Ishikawa (cell line): ENCODE measurements at regions not wholly inside any gene's neighbourhood (a gene's known extent, or its start where the extent isn't known, plus 50 kb on each side); places are given as distances from the start of the nearest gene placed in this dataset.

ENCODE experiments used
- CEBPB ChIP-seq: IDR thresholded peaks from 2 replicates; pipeline ENCODE4 v1.6.1; 2012
- CREB1 ChIP-seq: IDR thresholded peaks from 2 replicates; pipeline ENCODE4 v1.6.1; 2012; ENCODE audit warnings: low read depth
- EGR1 ChIP-seq: IDR thresholded peaks from 2 replicates; pipeline ENCODE4 v1.6.1; 2012
- EP300 ChIP-seq: IDR thresholded peaks from 2 replicates; pipeline ENCODE4 v1.6.1; 2012; ENCODE audit warnings: borderline replicate concordance
- FOXM1 ChIP-seq: IDR thresholded peaks from 2 replicates; pipeline ENCODE4 v1.6.1; 2012; ENCODE audit warnings: low read depth, borderline replicate concordance
- MAX ChIP-seq: IDR thresholded peaks from 2 replicates; pipeline ENCODE4 v1.6.1; 2012
- NFIC ChIP-seq: IDR thresholded peaks from 2 replicates; pipeline ENCODE4 v1.6.1; 2012
- RAD21 ChIP-seq: IDR thresholded peaks from 2 replicates; pipeline ENCODE4 v1.6.1; 2012; ENCODE audit warnings: low read depth
- TAF1 ChIP-seq: IDR thresholded peaks from 2 replicates; pipeline ENCODE4 v1.6.1; 2012; ENCODE audit warnings: low read depth, mild to moderate bottlenecking
- TCF12 ChIP-seq: IDR thresholded peaks from 2 replicates; pipeline ENCODE4 v1.6.1; 2012; ENCODE audit warnings: low read depth
- TEAD4 ChIP-seq: IDR thresholded peaks from 2 replicates; pipeline ENCODE4 v1.6.1; 2012
- USF1 ChIP-seq: IDR thresholded peaks from 2 replicates; pipeline ENCODE4 v1.6.1; 2012
- YY1 ChIP-seq: IDR thresholded peaks from 2 replicates; pipeline ENCODE4 v1.6.1; 2012; ENCODE audit warnings: low read depth
- ZBTB7A ChIP-seq: IDR thresholded peaks from 2 replicates; pipeline ENCODE4 v1.6.1; 2012; ENCODE audit warnings: low read depth
- TF ChIP-seq, protein P1 (sequence below): IDR thresholded peaks from 2 replicates; pipeline ENCODE4 v1.6.1; 2012; ENCODE audit warnings: low read depth, mild to moderate bottlenecking

GRCh38 chr2:142586693-142587580 lies 290.5 kb upstream of the KYNU start:
- TF ChIP-seq NFIC, result no peak
- TF ChIP-seq EP300, result no peak
- no peak for TF ChIP-seq CREB1
- no peak for TF ChIP-seq ZBTB7A
- TF ChIP-seq YY1, result no peak
- no peak for TF ChIP-seq RAD21

- TF ChIP-seq RAD21, result no peak
- TF ChIP-seq, protein P1, sequence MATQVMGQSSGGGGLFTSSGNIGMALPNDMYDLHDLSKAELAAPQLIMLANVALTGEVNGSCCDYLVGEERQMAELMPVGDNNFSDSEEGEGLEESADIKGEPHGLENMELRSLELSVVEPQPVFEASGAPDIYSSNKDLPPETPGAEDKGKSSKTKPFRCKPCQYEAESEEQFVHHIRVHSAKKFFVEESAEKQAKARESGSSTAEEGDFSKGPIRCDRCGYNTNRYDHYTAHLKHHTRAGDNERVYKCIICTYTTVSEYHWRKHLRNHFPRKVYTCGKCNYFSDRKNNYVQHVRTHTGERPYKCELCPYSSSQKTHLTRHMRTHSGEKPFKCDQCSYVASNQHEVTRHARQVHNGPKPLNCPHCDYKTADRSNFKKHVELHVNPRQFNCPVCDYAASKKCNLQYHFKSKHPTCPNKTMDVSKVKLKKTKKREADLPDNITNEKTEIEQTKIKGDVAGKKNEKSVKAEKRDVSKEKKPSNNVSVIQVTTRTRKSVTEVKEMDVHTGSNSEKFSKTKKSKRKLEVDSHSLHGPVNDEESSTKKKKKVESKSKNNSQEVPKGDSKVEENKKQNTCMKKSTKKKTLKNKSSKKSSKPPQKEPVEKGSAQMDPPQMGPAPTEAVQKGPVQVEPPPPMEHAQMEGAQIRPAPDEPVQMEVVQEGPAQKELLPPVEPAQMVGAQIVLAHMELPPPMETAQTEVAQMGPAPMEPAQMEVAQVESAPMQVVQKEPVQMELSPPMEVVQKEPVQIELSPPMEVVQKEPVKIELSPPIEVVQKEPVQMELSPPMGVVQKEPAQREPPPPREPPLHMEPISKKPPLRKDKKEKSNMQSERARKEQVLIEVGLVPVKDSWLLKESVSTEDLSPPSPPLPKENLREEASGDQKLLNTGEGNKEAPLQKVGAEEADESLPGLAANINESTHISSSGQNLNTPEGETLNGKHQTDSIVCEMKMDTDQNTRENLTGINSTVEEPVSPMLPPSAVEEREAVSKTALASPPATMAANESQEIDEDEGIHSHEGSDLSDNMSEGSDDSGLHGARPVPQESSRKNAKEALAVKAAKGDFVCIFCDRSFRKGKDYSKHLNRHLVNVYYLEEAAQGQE, result no peak
- no peak for TF ChIP-seq TEAD4
- TF ChIP-seq EGR1, result no peak
Observed at GRCh38 chr2:142585785-142586184, 291.7 kb upstream of the KYNU start.

DNA sequence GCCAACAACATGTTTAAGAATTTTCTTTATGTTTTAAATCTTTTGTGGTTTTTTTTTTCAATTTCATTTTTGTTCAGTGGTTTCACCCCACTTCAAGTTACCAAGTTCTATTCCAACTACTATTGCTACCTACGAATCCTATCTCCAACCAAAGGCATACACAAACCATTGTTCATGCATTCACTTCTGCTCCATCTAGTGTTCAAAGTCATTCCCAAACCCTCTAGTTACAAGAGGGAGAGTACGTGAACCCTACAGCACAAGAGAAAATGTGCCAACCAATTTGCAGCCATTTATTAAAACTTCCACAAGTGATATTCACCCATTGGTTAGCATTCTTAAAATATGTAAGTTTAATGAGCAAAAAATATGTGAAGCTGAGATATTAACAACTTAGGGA lies 295.1 kb upstream of the KYNU start:
- TF ChIP-seq CEBPB (no peak), ZBTB7A (no peak)

DNA sequence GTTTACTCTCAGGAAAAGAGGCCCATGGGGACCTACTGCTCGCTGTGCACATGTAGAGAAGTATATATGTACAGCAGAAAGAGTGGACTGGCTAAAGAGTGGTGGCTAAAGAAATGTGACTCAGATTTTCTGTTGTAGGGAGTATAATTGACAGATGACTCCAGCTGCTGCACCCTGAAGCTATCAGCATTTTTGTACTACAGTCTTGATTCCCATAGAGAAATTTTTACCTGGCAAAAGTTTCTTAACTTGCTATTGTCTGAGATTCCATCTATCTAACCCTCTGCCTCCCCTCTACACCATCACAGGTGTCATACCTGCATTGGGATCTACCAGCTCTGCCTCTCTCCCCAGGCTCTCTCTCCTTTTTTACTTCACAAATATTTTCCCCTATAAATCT lies 296.0 kb upstream of the KYNU start:
- TF ChIP-seq RAD21 (no peak), USF1 (no peak), FOXM1 (no peak), ZBTB7A (no peak)
- TF ChIP-seq, protein P1, result no peak

DNA sequence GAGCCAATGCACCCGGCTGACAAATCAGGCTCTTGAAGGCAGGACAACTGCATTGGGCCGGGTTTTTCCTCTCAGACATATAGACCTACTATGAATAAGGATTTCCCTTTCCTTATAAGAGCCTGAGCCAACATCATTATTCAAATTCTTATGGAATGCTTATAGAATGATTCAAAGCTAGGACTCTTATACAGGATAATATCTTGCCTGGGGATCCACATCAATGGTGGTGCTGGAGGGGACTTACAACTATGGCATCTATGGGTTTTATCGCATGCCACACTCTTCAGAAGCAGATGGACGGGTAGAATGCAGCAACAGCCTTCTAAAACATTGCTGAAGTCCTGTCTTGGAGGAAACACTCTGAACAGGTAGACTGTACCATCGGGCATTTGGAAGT lies 296.8 kb upstream of the KYNU start:
- TF ChIP-seq FOXM1 (no peak), NFIC (no peak), EGR1 (no peak), TAF1 (no peak), TCF12 (no peak), TEAD4 (no peak), USF1 (no peak), MAX (no peak), CREB1 (no peak)

DNA sequence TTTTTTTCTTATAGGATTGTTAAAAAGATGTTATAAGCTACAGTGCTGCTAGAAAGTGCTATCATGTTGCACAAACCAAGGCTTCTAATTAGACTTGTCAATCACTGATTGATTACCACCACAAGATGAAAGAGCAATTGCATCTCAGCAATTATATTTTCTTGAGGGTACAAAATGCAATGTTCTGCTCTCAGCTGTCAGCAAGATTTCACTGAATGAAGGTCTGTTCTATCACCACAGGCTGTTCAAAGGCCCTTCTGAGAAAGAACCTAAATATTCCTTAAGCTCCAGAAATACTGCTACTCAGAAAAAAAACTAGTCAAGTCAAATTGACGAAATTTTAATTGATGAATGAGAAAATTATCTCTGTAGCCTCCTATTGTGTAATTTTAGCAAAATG lies 301.9 kb upstream of the KYNU start:
- no peak for TF ChIP-seq YY1
- no peak for TF ChIP-seq TAF1
- TF ChIP-seq EP300, result no peak
- TF ChIP-seq CEBPB, result no peak
- TF ChIP-seq NFIC, result no peak
- TF ChIP-seq FOXM1, result no peak
- no peak for TF ChIP-seq TCF12
- TF ChIP-seq USF1, result no peak
- TF ChIP-seq MAX, result no peak
- no peak for TF ChIP-seq RAD21
- TF ChIP-seq TEAD4, result no peak
- TF ChIP-seq EGR1, result no peak
- no peak for TF ChIP-seq ZBTB7A
- TF ChIP-seq, protein P1, result no peak
- no peak for TF ChIP-seq CREB1
